Activated CD4-positive, alpha-beta T cell treated with anti-CD3 and anti-CD28 coated beads, Interleukin-2, amount 10 ng/mL, durations not matched to agents 24 days and 14 days (primary cell): ENCODE measurements at regions not wholly inside any gene's neighbourhood (a gene's known extent, or its start where the extent isn't known, plus 50 kb on each side); places are given as distances from the start of the nearest gene placed in this dataset.
"Not testable (repeated sequence)": the region's sequence is repeated elsewhere in the genome, so short reads cannot be mapped to it uniquely, and the experiment has no call there.

Source experiments
- DNase-seq: peaks from one replicate; pipeline ENCODE4 v3.0.0; 2022
- H3K27ac Mint-ChIP-seq: one replicate; pipeline ENCODE4 v1.8.0; 2022; ENCODE audit warnings: mild to moderate bottlenecking, mixed read lengths
- H3K27me3 Mint-ChIP-seq: one replicate; pipeline ENCODE4 v1.8.0; 2022; ENCODE audit warnings: mixed read lengths
- H3K36me3 Mint-ChIP-seq: one replicate; pipeline ENCODE4 v1.8.0; 2022; ENCODE audit warnings: low read depth, mild to moderate bottlenecking, mixed read lengths
- H3K4me1 Mint-ChIP-seq: one replicate; pipeline ENCODE4 v1.8.0; 2021; ENCODE audit warnings: mixed read lengths
- H3K4me3 Mint-ChIP-seq: one replicate; pipeline ENCODE4 v1.8.0; 2022; ENCODE audit warnings: mild to moderate bottlenecking, moderate library complexity, mixed read lengths
- H3K9me3 Mint-ChIP-seq: one replicate; pipeline ENCODE4 v1.8.0; 2021; ENCODE audit warnings: mixed read lengths
- intact Hi-C: fragments of 100-400 bp; cut with micrococcal nuclease; formaldehyde crosslinking; loops from one replicate; pipeline ENCODE4 v1.15.1; 2023

GRCh38 chr11:81278991-81279390, 1454.7 kb downstream of the FAM181B start:
- no peaks in the 10 kb centered on the region for H3K9me3 Mint-ChIP-seq
- H3K36me3 Mint-ChIP-seq, result no peaks in the 10 kb centered on the region
- no peak overlapping the region for H3K4me3 Mint-ChIP-seq
- H3K27ac Mint-ChIP-seq, result no peak overlapping the region
- intact Hi-C loops, result no loop called here
- H3K27me3 Mint-ChIP-seq, result no peaks in the 10 kb centered on the region
- DNase-seq, result no peak
- no peaks in the 10 kb centered on the region for H3K4me1 Mint-ChIP-seq

DNA sequence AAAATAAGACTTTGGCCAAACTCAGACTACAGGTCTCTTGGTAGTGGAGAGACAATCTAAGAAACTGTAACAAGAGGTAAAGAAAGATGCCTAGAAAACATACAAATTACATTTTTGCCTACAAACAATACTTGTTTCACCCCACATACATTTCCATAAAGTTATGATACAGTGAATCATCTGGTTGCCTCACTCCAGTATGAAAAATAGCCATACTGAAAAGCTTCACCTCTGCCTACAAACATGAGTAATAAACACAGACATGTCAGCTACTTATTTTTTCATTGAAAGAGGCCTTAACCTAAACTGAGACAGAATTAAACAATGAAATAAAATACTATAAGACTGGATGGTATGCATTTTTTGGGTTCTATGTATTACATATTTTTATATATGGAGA, 1463.0 kb downstream of the FAM181B start:
- H3K27me3 Mint-ChIP-seq, result no peaks in the 10 kb centered on the region
- H3K36me3 Mint-ChIP-seq, result no peaks in the 10 kb centered on the region
- no peak overlapping the region for H3K27ac Mint-ChIP-seq
- no peaks in the 10 kb centered on the region for H3K4me1 Mint-ChIP-seq
- H3K4me3 Mint-ChIP-seq, result no peak overlapping the region
- no peak for DNase-seq
- intact Hi-C loops, result no loop called here
- no peaks in the 10 kb centered on the region for H3K9me3 Mint-ChIP-seq

- no peaks in the 10 kb centered on the region for H3K4me1 Mint-ChIP-seq
- H3K27me3 Mint-ChIP-seq, result no peaks in the 10 kb centered on the region
- no peak for DNase-seq
- H3K27ac Mint-ChIP-seq, result no peak overlapping the region
- no peak overlapping the region for H3K4me3 Mint-ChIP-seq
- no peaks in the 10 kb centered on the region for H3K36me3 Mint-ChIP-seq
- intact Hi-C loops, result no loop called here
- H3K9me3 Mint-ChIP-seq, result no peaks in the 10 kb centered on the region
These were observed 1466.4 kb downstream of the FAM181B start for GRCh38 chr11:81267246-81267645.

GRCh38 chr11:81259471-81259870, 1474.2 kb downstream of the FAM181B start:
- no peak for DNase-seq
- Mint-ChIP-seq H3K36me3 (no peaks in the 10 kb centered on the region), H3K4me3 (no peak overlapping the region), H3K27ac (no peak overlapping the region), H3K27me3 (no peaks in the 10 kb centered on the region), H3K4me1 (no peaks in the 10 kb centered on the region), H3K9me3 (no peaks in the 10 kb centered on the region)
- intact Hi-C loops, result no loop called here

GRCh38 chr11:81255895-81256294, 1477.8 kb downstream of the FAM181B start:
- intact Hi-C loops, result no loop called here
- H3K4me3 Mint-ChIP-seq, result no peak overlapping the region

GRCh38 chr11:81253244-81253643, 1480.4 kb downstream of the FAM181B start:
- no peaks in the 10 kb centered on the region for H3K36me3 Mint-ChIP-seq
- no peak overlapping the region for H3K4me3 Mint-ChIP-seq
- intact Hi-C loops, result no loop called here
- no peak for DNase-seq
- H3K27ac Mint-ChIP-seq, result no peak overlapping the region
- no peaks in the 10 kb centered on the region for H3K27me3 Mint-ChIP-seq
- no peaks in the 10 kb centered on the region for H3K4me1 Mint-ChIP-seq
- no peaks in the 10 kb centered on the region for H3K9me3 Mint-ChIP-seq

More at GRCh38 chr11:81255895-81256294, 1477.8 kb downstream of the FAM181B start:
- Mint-ChIP-seq H3K27me3 (no peaks in the 10 kb centered on the region), H3K36me3 (no peaks in the 10 kb centered on the region), H3K4me1 (no peaks in the 10 kb centered on the region), H3K27ac (no peak overlapping the region), H3K9me3 (no peaks in the 10 kb centered on the region)
- DNase-seq, result no peak

DNA sequence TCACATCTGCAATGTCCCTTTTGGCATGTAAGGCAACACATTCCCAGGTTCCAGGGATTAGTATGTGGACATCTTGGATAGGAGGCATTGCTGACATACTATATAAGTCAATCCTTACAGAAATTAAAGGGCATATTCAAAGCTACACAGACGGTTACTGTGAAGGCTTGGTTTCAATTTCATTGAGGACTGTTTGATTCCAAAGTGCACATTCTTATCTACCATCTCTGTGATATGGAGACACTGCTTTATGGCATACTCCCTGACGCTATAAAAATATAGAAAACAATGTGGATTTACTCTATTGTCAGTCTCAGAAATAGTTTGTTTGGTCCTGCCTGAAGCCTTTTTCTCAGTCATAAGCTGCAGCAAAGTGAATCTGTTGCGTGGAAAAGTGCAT, 1486.7 kb downstream of the FAM181B start:
- Mint-ChIP-seq H3K27ac (no peak overlapping the region), H3K36me3 (no peaks in the 10 kb centered on the region), H3K27me3 (no peaks in the 10 kb centered on the region), H3K4me1 (no peaks in the 10 kb centered on the region), H3K9me3 (no peaks in the 10 kb centered on the region), H3K4me3 (no peak overlapping the region)
- intact Hi-C loops, result no loop called here
- DNase-seq, result no peak

GRCh38 chr11:81245791-81246190, 1487.9 kb downstream of the FAM181B start:
- no peaks in the 10 kb centered on the region for H3K36me3 Mint-ChIP-seq
- no peak overlapping the region for H3K4me3 Mint-ChIP-seq
- no peaks in the 10 kb centered on the region for H3K4me1 Mint-ChIP-seq
- no peaks in the 10 kb centered on the region for H3K9me3 Mint-ChIP-seq
- no peak overlapping the region for H3K27ac Mint-ChIP-seq
- no peaks in the 10 kb centered on the region for H3K27me3 Mint-ChIP-seq
- intact Hi-C loops, result no loop called here
- no peak for DNase-seq

DNA sequence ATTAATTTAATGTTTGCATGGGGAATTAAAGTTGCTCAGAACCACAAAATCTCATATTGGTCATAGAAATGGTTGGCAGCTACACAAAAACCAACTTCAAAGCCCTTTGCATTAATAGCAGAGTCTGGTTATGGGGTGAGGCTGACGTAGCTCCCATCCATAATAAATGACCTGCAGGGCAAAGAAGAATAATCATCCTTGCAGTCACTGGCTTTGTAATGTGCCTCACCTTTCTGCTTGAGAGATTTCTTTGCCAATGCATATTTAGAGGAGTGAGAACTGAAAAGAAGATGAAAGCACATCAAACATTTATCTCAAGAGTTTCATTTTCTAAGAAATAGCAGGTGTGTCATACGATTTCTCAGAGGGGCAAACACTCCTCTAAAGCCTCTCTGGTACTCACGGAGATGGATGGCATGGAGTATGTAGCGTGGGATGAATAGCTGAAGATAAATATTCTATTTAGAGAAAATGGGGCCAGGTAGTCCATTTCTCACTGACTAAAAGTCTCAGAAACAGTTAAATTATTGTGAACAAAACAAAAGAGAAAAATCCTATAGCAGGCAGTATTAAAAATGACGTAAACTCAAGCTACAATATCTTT, 1491.9 kb downstream of the FAM181B start:
- DNase-seq, result no peak
- no peaks in the 10 kb centered on the region for H3K4me1 Mint-ChIP-seq

DNA sequence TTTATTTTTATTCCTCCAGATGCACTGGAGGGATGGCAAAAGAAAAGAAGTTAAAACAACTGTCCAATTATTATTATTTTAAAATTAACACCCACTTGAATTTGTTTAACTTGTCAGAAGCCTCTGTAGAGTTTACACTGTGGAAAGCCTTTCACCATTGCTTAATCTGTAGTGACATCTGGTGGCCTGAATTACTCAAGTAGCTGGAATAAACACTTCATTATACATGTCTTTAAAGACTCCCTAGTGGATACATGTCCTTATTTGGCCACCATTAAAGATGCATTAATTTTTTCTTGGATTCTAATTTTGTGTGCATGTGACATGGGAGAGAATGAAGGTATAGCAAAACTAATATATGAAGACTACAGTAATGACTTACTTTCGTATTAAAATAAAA, 1496.5 kb downstream of the FAM181B start:
- Mint-ChIP-seq H3K9me3 (no peaks in the 10 kb centered on the region), H3K27ac (no peak overlapping the region), H3K27me3 (no peaks in the 10 kb centered on the region), H3K36me3 (no peaks in the 10 kb centered on the region), H3K4me1 (no peaks in the 10 kb centered on the region), H3K4me3 (no peak overlapping the region)
- DNase-seq, result no peak
- intact Hi-C loops, result no loop called here

More for the DNA sequence above, 1491.9 kb downstream of the FAM181B start:
- Mint-ChIP-seq H3K9me3 (no peaks in the 10 kb centered on the region), H3K4me3 (no peak overlapping the region), H3K36me3 (no peaks in the 10 kb centered on the region), H3K27me3 (no peaks in the 10 kb centered on the region), H3K27ac (no peak overlapping the region)
- intact Hi-C loops, result no loop called here

- H3K4me3 Mint-ChIP-seq, H3K27ac Mint-ChIP-seq, H3K4me1 Mint-ChIP-seq, H3K36me3 Mint-ChIP-seq, intact Hi-C loops, H3K27me3 Mint-ChIP-seq, DNase-seq, H3K9me3 Mint-ChIP-seq: not testable (repeated sequence)
These were observed 1506.3 kb downstream of the FAM181B start for GRCh38 chr11:81227409-81227808.

GRCh38 chr11:81224396-81224795, 1509.3 kb downstream of the FAM181B start:
- no peak overlapping the region for H3K4me3 Mint-ChIP-seq
- H3K4me1 Mint-ChIP-seq, result no peaks in the 10 kb centered on the region
- DNase-seq, result no peak
- no peak overlapping the region for H3K27ac Mint-ChIP-seq
- H3K9me3 Mint-ChIP-seq, result no peaks in the 10 kb centered on the region
- intact Hi-C loops, result no loop called here
- H3K27me3 Mint-ChIP-seq, result no peaks in the 10 kb centered on the region
- H3K36me3 Mint-ChIP-seq, result no peaks in the 10 kb centered on the region

- DNase-seq, result no peak
- intact Hi-C loops, result no loop called here
- Mint-ChIP-seq H3K4me1 (no peaks in the 10 kb centered on the region), H3K27me3 (no peaks in the 10 kb centered on the region), H3K9me3 (no peaks in the 10 kb centered on the region), H3K4me3 (no peak overlapping the region), H3K36me3 (no peaks in the 10 kb centered on the region), H3K27ac (no peak overlapping the region)
These were observed 1511.2 kb downstream of the FAM181B start for GRCh38 chr11:81222491-81222890.

DNA sequence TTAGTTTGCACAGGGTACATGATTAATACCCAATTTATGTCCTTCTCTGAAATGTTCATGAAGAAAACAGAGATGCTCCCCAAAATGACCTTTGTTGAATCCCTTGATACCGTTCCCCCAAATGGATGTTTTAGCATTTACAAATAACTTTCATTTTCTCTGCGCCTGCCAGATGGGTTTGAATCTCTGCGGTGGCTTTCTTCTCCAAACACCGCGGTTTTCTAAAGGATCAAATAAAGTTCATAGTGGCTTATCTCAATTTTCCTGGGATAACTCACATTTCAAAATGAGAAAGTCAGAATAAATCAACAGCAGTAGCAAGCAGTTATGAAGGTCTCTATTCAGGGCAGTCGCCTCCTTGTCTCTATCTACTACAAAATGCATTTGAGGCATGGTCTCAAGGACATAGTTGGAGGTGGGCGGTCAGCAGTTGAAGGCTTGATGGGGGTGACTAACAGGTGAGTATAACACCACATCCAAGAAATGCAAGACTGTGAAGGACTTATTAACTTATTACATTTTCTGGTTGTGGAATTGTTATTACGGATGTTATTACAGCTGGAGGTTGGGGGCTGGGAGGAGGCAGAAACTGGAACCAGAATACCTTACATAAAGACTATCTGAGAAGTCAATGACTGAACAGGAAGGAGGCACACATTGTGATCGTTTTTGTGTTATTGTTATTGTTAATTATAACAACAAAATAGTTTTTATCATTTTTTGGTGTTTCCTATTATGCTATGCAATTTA, 1513.3 kb downstream of the FAM181B start:
- Mint-ChIP-seq H3K27me3 (no peaks in the 10 kb centered on the region), H3K36me3 (no peaks in the 10 kb centered on the region), H3K4me3 (no peak overlapping the region), H3K9me3 (no peaks in the 10 kb centered on the region), H3K4me1 (no peaks in the 10 kb centered on the region), H3K27ac (no peak overlapping the region)
- no peak for DNase-seq
- intact Hi-C loops, result no loop called here

GRCh38 chr11:81219661-81220060, 1514.0 kb downstream of the FAM181B start:
- H3K4me3 Mint-ChIP-seq, result no peak overlapping the region
- H3K4me1 Mint-ChIP-seq, result no peaks in the 10 kb centered on the region
- no peaks in the 10 kb centered on the region for H3K9me3 Mint-ChIP-seq
- H3K27me3 Mint-ChIP-seq, result no peaks in the 10 kb centered on the region
- no peaks in the 10 kb centered on the region for H3K36me3 Mint-ChIP-seq
- H3K27ac Mint-ChIP-seq, result no peak overlapping the region
- no peak for DNase-seq
- intact Hi-C loops, result no loop called here
